ENCODE measurements at regions not wholly inside any gene's neighbourhood (a gene's known extent, or its start where the extent isn't known, plus 50 kb on each side); places are given as distances from the start of the nearest gene placed in this dataset.

GRCh38 chr3:35422101-35422500, 217.2 kb upstream of the ARPP21 start:
- TF ChIP-seq CTCF (IDR thresholded peaks at IDR 0.05), result no peak
- no peak for TF ChIP-seq JUN (CRISPR knock-in tag; IDR thresholded peaks at IDR 0.05)
- no peak for TF ChIP-seq ZNF425 (CRISPR knock-in tag; conservative IDR thresholded peaks at IDR 0.05)
- TF ChIP-seq CBFB (CRISPR knock-in tag; IDR thresholded peaks at IDR 0.05; ENCODE audit: low read depth), result no peak
- TF ChIP-seq CREM (CRISPR knock-in tag; IDR thresholded peaks at IDR 0.05), result no peak
- no peak for TF ChIP-seq SP1 (CRISPR knock-in tag; conservative IDR thresholded peaks at IDR 0.05)
- no peak for TF ChIP-seq TP53 (CRISPR knock-in tag; IDR thresholded peaks at IDR 0.05)
- TF ChIP-seq SMAD3 (CRISPR knock-in tag; IDR thresholded peaks at IDR 0.05; ENCODE audit: borderline replicate concordance), result no peak

All from WTC11 (cell line).